ENCODE measurements at regions not wholly inside any gene's neighbourhood (a gene's known extent, or its start where the extent isn't known, plus 50 kb on each side); places are given as distances from the start of the nearest gene placed in this dataset.

DNA sequence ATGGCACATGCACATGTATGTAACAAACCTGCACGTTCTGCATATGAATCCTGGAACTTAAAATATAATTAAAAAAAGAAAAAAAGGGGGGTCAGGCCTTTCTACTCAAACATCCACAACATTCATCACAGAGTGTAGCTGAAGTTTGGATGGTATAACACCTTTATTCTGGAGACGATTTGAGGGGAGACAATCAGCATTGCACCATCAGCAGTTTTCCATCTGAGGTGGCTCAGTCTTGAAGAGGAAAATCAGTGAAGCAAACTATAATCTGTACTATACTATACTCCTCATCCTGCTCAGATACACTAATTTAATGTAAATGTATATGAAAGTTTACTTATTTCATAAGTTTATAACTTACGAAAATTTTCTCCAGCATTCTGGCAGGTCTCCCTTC is 969.7 kb downstream of the SLITRK1 start:
- H3K9ac ChIP-seq (replicated peaks; ENCODE audit: extremely low read depth, insufficient read depth, low read length), result no peak overlapping the region
- dilution Hi-C loops (cut with MboI; ENCODE audit: extremely low pct_ligation_motif_present, low sequenced_read_pairs) (no loop called here), intact Hi-C loops (cut with micrococcal nuclease) (no loop called here)
- no peaks in the 10 kb centered on the region for H3K79me2 ChIP-seq (ENCODE audit: control insufficient read depth, insufficient read depth, low read length)
- BruUV-seq (replicated peaks), result no TSS peak
- no peaks in the 10 kb centered on the region for H3K9me1 ChIP-seq (replicated peaks; ENCODE audit: control insufficient read depth, extremely low read depth, insufficient read depth, low read length)
- CTCF ChIA-PET, result no interaction called here
- peaks cover 2% of the 10 kb centered on the region for H3K9me3 ChIP-seq (replicated peaks; ENCODE audit: control insufficient read depth, insufficient read depth, low read length)
- no peaks in the 10 kb centered on the region for H3K36me3 ChIP-seq (ENCODE audit: control insufficient read depth in 2 of 2, extremely low read depth in 1 of 2, insufficient read depth in 2 of 2, low read length in 2 of 2)
- H3K4me3 ChIP-seq (replicated peaks in 1 of 3; ENCODE audit: insufficient read depth in 1 of 3, low read depth in 1 of 3, low read length in 3 of 3), result no peak overlapping the region
- H3K4me1 ChIP-seq (ENCODE audit: control insufficient read depth, extremely low read depth, insufficient read depth, low read length), result no peaks in the 10 kb centered on the region
- TF ChIP-seq MAX (IDR thresholded peaks at IDR 0.05; ENCODE audit: insufficient read depth, insufficient read length) (no peak), JUN (IDR thresholded peaks at IDR 0.05; ENCODE audit: borderline replicate concordance, insufficient read depth, insufficient read length, low read depth) (no peak), EZH2 (IDR thresholded peaks at IDR 0.05; ENCODE audit: borderline replicate concordance, low read depth, low read length, severe bottlenecking) (no peak), MYC (IDR thresholded peaks at IDR 0.05; ENCODE audit: low read depth, low read length) (no peak), FOS (IDR thresholded peaks at IDR 0.05; ENCODE audit: borderline replicate concordance, insufficient read depth, low read length) (no peak), POLR2AphosphoS5 (IDR thresholded peaks at IDR 0.05; ENCODE audit: insufficient read depth, low read depth, low read length) (no peak), CTCF (IDR thresholded peaks at IDR 0.05; ENCODE audit: extremely low read depth in 1 of 2, insufficient read depth in 1 of 2, low read depth in 1 of 2, low read length in 2 of 2) (no peak), GATA2 (IDR thresholded peaks at IDR 0.05; ENCODE audit: insufficient read depth, insufficient read length, low read depth, low read length) (no peak), POLR2A (IDR thresholded peaks at IDR 0.05; ENCODE audit: low read depth, low read length) (no peak)
- no peak overlapping the region for H3K4me2 ChIP-seq (ENCODE audit: insufficient read depth, low read length)
- H3K27me3 ChIP-seq (ENCODE audit: control insufficient read depth in 2 of 2, insufficient read depth in 2 of 2, low read length in 2 of 2), result no peaks in the 10 kb centered on the region
- H2AFZ ChIP-seq (ENCODE audit: low read depth, low read length), result no peak overlapping the region
- H4K20me1 ChIP-seq (replicated peaks; ENCODE audit: control insufficient read depth, extremely low read depth, insufficient read depth, low read length), result no peaks in the 10 kb centered on the region
- H3K27ac ChIP-seq (ENCODE audit: insufficient read depth, low read depth, low read length), result no peak overlapping the region
- DNase-seq (ENCODE audit: low read depth, low spot score), result no peak
- FAIRE-seq, result no peak
- POLR2A ChIA-PET, result no interaction called here

Data from endothelial cell of umbilical vein (primary cell).